Neural progenitor cell (in vitro differentiated cells): ENCODE measurements at regions not wholly inside any gene's neighbourhood (a gene's known extent, or its start where the extent isn't known, plus 50 kb on each side); places are given as distances from the start of the nearest gene placed in this dataset.

Experiments used
- CTCF ChIP-seq: fragments of 200-600 bp; sonication (generic); IDR thresholded peaks from 2 replicates; pipeline ENCODE4 v1.5.1; 2017; ENCODE audit warnings: antibody characterized with exemption, mild to moderate bottlenecking
- EZH2 ChIP-seq: fragments of 200-600 bp; sonication (generic); IDR thresholded peaks from 2 replicates; pipeline ENCODE4 v1.6.1; 2017; ENCODE audit warnings: antibody characterized with exemption, mild to moderate bottlenecking, moderate library complexity

DNA sequence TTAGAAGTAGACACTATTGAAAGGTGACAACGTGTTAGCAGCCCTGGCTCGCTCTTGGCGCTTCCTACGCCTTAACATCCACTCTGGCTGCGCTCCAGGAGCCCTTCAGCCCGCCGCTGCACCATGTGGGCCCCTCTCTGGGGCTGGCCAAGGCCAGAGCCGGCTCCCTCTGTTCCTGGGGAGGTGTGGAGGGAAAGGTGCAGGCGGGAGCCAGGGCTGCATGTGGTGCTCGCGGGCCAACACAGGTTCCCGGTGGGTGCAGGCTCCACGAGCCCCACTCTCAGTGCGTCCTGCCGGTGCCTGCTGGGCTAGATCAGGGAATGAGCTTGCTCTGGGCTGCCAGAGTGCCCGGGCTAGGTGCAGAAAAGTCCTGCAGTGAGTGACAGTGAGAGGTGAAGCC lies 1284.3 kb downstream of the OLFM4 start:
- TF ChIP-seq CTCF: no peak
- no peak for TF ChIP-seq EZH2
